Nephron progenitor cell (in vitro differentiated cells): ENCODE measurements at regions not wholly inside any gene's neighbourhood (a gene's known extent, or its start where the extent isn't known, plus 50 kb on each side); places are given as distances from the start of the nearest gene placed in this dataset.

Experiments used
- DNase-seq: peaks from one replicate; pipeline ENCODE4 v3.0.0; 2021
- H3K27ac Mint-ChIP-seq: 2 replicates; pipeline ENCODE4 v1.8.0; 2021; ENCODE audit warnings: mild to moderate bottlenecking, moderate library complexity, mixed read lengths
- H3K27me3 Mint-ChIP-seq: 2 replicates; pipeline ENCODE4 v1.8.0; 2021; ENCODE audit warnings: mild to moderate bottlenecking, low read depth, mixed read lengths; ENCODE audit not compliant: poor library complexity
- H3K36me3 Mint-ChIP-seq: 2 replicates; pipeline ENCODE4 v1.8.0; 2021; ENCODE audit warnings: low read depth, mixed read lengths
- H3K4me1 Mint-ChIP-seq: 2 replicates; pipeline ENCODE4 v1.8.0; 2021; ENCODE audit warnings: mixed read lengths
- H3K4me3 Mint-ChIP-seq: 2 replicates; pipeline ENCODE4 v1.8.0; 2021; ENCODE audit warnings: mild to moderate bottlenecking, moderate library complexity, mixed read lengths
- H3K9me3 Mint-ChIP-seq: 2 replicates; pipeline ENCODE4 v1.8.0; 2021; ENCODE audit warnings: mild to moderate bottlenecking, moderate library complexity, mixed read lengths
- CTCF ChIP-seq: fragments of 200-600 bp; sonication (generic); IDR thresholded peaks from 2 replicates; pipeline ENCODE4 v1.5.0; 2021; ENCODE audit warnings: antibody characterized with exemption

GRCh38 chr3:31461426-31461825 lies 71.3 kb upstream of the STT3B start:
- no peak for TF ChIP-seq CTCF
- DNase-seq, result no peak
- Mint-ChIP-seq H3K27me3 (no peaks in the 10 kb centered on the region), H3K4me3 (no peak overlapping the region), H3K9me3 (peaks cover 5% of the 10 kb centered on the region), H3K4me1 (peaks cover 5% of the 10 kb centered on the region), H3K36me3 (no peaks in the 10 kb centered on the region), H3K27ac (no peak overlapping the region)

GRCh38 chr3:31462050-31462569 lies 70.6 kb upstream of the STT3B start:
- no peak for DNase-seq
- no peak for TF ChIP-seq CTCF
- no peak overlapping the region for H3K27ac Mint-ChIP-seq
- peaks cover 5% of the 10 kb centered on the region for H3K9me3 Mint-ChIP-seq
- peaks cover 5% of the 10 kb centered on the region for H3K4me1 Mint-ChIP-seq
- no peak overlapping the region for H3K4me3 Mint-ChIP-seq
- H3K27me3 Mint-ChIP-seq, result no peaks in the 10 kb centered on the region
- H3K36me3 Mint-ChIP-seq, result no peaks in the 10 kb centered on the region

GRCh38 chr3:31465999-31466398 lies 66.7 kb upstream of the STT3B start:
- H3K36me3 Mint-ChIP-seq, result no peaks in the 10 kb centered on the region
- TF ChIP-seq CTCF, result no peak
- H3K27me3 Mint-ChIP-seq, result no peaks in the 10 kb centered on the region
- no peak overlapping the region for H3K4me3 Mint-ChIP-seq
- no peak overlapping the region for H3K27ac Mint-ChIP-seq
- DNase-seq, result no peak
- peaks cover 5% of the 10 kb centered on the region for H3K4me1 Mint-ChIP-seq
- H3K9me3 Mint-ChIP-seq, result peaks cover 3% of the 10 kb centered on the region

GRCh38 chr3:31466866-31467265 lies 65.9 kb upstream of the STT3B start:
- no peaks in the 10 kb centered on the region for H3K36me3 Mint-ChIP-seq
- no peak for TF ChIP-seq CTCF
- no peak for DNase-seq
- no peak overlapping the region for H3K27ac Mint-ChIP-seq
- peaks cover 5% of the 10 kb centered on the region for H3K4me1 Mint-ChIP-seq
- H3K27me3 Mint-ChIP-seq, result no peaks in the 10 kb centered on the region
- no peak overlapping the region for H3K4me3 Mint-ChIP-seq
- peaks cover 3% of the 10 kb centered on the region for H3K9me3 Mint-ChIP-seq

GRCh38 chr3:31468433-31468832 lies 64.3 kb upstream of the STT3B start:
- no peak overlapping the region for H3K27ac Mint-ChIP-seq
- no peaks in the 10 kb centered on the region for H3K4me1 Mint-ChIP-seq
- H3K9me3 Mint-ChIP-seq, result peaks cover 7% of the 10 kb centered on the region
- no peak for TF ChIP-seq CTCF
- peaks cover 5% of the 10 kb centered on the region for H3K27me3 Mint-ChIP-seq
- H3K4me3 Mint-ChIP-seq, result no peak overlapping the region
- no peaks in the 10 kb centered on the region for H3K36me3 Mint-ChIP-seq
- DNase-seq, result no peak

GRCh38 chr3:31469385-31469784 lies 63.3 kb upstream of the STT3B start:
- Mint-ChIP-seq H3K4me1 (no peaks in the 10 kb centered on the region), H3K36me3 (no peaks in the 10 kb centered on the region), H3K27ac (no peak overlapping the region), H3K9me3 (peaks cover 7% of the 10 kb centered on the region), H3K4me3 (no peak overlapping the region), H3K27me3 (peaks cover 5% of the 10 kb centered on the region)
- DNase-seq, result no peak
- no peak for TF ChIP-seq CTCF
